ENCODE measurements at regions not wholly inside any gene's neighbourhood (a gene's known extent, or its start where the extent isn't known, plus 50 kb on each side); places are given as distances from the start of the nearest gene placed in this dataset.

DNA sequence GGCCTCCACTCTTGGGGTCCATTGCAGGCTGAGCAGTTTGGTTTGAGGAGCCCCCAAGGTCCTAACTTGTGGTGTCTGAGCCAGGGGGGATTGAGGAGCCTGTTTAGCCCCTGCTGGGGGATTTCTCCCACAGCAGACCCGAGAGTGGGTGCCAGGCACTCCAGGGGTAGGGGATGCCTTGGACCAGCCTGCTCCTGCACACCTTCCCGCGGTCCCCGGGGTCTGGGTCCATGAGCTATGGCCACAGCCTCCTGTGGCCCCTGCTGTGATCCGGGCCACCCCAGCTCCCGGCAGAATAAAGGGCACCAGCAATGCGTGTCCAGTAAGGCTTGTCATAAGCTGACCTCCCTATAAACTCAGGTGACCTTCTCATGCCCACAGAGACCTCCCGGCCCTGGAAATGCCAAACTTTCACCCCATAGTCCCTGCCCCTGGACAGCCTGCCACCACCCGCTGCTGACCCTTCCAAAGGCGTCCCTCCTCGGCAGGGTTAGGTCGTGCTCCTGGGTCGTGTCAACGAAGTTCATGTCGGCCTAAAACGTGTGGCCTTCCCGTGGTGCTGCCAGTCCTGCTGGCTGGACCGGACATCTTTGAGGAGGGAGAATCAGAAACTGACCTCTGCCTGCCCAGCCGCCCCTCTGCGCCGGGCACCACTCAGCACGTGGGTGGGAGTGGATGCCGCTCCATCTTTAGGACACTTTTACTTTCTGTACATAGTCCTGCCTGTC lies 137.6 kb downstream of the MRPL36 start:
- no peak overlapping the region for H3K27ac Mint-ChIP-seq
- H3K27me3 Mint-ChIP-seq = peaks cover 47% of the 10 kb centered on the region
- H3K4me1 Mint-ChIP-seq (ENCODE audit: low read depth) = peaks cover 13% of the 10 kb centered on the region
- intact Hi-C loops (cut with micrococcal nuclease) = no loop called here
- no peak overlapping the region for H3K4me3 Mint-ChIP-seq
- ChIA-PET POLR2A (no interaction called here), CTCF (no interaction called here)
- no peak for DNase-seq
- no peaks in the 10 kb centered on the region for H3K36me3 Mint-ChIP-seq (ENCODE audit: low read depth)
- no peak for ATAC-seq
- no peaks in the 10 kb centered on the region for H3K9me3 Mint-ChIP-seq
- no peak for TF ChIP-seq CTCF (IDR thresholded peaks at IDR 0.05)

DNA sequence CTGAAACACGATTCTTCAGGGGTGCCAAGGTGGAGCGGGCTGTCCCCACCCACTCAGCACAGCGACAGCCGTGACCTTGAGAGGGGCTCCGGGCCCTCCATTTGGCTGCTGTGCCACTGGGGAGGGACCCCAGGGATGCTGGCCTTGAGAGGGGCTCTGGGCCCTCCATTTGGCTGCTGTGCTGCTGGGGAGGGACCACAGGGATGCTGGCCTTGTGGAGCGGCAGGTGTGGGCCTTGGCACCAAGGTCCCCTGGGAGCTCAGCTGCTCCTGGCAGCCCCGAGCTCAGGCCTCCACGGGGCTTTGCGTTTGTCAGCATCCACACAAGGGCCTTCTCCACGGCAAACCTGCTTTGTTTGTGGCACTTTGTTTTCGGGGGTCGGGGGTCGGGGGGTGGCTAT lies 137.6 kb upstream of the LPCAT1 start:
- no peak for TF ChIP-seq CTCF (IDR thresholded peaks at IDR 0.05)
- ChIA-PET CTCF (no interaction called here), POLR2A (no interaction called here)
- DNase-seq (no peak), ATAC-seq (no peak)
- H3K27ac Mint-ChIP-seq = no peak overlapping the region
- intact Hi-C loops (cut with micrococcal nuclease) = no loop called here
- H3K36me3 Mint-ChIP-seq (ENCODE audit: low read depth) = no peaks in the 10 kb centered on the region
- H3K27me3 Mint-ChIP-seq = peaks cover 43% of the 10 kb centered on the region
- H3K4me1 Mint-ChIP-seq (ENCODE audit: low read depth) = peaks cover 7% of the 10 kb centered on the region
- H3K4me3 Mint-ChIP-seq = no peak overlapping the region
- H3K9me3 Mint-ChIP-seq = no peaks in the 10 kb centered on the region

GRCh38 chr5:1660511-1660910 lies 136.8 kb upstream of the LPCAT1 start:
- H3K9me3 Mint-ChIP-seq = no peaks in the 10 kb centered on the region
- TF ChIP-seq CTCF (IDR thresholded peaks at IDR 0.05) = no peak
- ChIA-PET CTCF (no interaction called here), POLR2A (no interaction called here)
- intact Hi-C loops (cut with micrococcal nuclease) = no loop called here
- peaks cover under 1% of the 10 kb centered on the region for H3K4me1 Mint-ChIP-seq (ENCODE audit: low read depth)
- no peak overlapping the region for H3K27ac Mint-ChIP-seq
- ATAC-seq = no peak
- H3K4me3 Mint-ChIP-seq = no peak overlapping the region
- DNase-seq = no peak
- no peaks in the 10 kb centered on the region for H3K36me3 Mint-ChIP-seq (ENCODE audit: low read depth)
- H3K27me3 Mint-ChIP-seq = peaks cover 36% of the 10 kb centered on the region

DNA sequence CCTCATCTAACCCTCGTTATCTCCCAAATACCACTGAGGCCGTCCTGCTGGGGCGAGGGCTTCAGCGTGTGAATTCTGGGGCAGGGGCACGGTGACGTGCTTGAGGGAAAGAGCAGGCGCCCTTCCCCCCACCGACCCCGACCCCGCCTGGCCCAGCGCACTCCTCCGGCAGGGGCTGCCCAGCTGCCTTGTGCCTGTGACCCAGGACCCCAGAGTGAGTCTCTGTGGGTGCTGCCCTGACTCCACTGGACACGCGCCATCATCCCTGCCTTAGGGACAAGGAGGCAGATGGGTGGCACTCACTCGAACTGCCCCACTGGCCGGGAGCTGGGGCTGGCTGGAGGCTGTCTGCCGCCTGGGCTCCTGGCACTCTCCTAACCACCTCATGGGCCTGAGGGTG lies 136.2 kb upstream of the LPCAT1 start:
- peaks cover 36% of the 10 kb centered on the region for H3K27me3 Mint-ChIP-seq
- ChIA-PET CTCF (no interaction called here), POLR2A (no interaction called here)
- no peak for TF ChIP-seq CTCF (IDR thresholded peaks at IDR 0.05)
- no peak for ATAC-seq
- H3K9me3 Mint-ChIP-seq = no peaks in the 10 kb centered on the region
- no peak overlapping the region for H3K27ac Mint-ChIP-seq
- intact Hi-C loops (cut with micrococcal nuclease) = no loop called here
- no peaks in the 10 kb centered on the region for H3K36me3 Mint-ChIP-seq (ENCODE audit: low read depth)
- H3K4me1 Mint-ChIP-seq (ENCODE audit: low read depth) = no peaks in the 10 kb centered on the region
- H3K4me3 Mint-ChIP-seq = no peak overlapping the region
- no peak for DNase-seq

- intact Hi-C loops (cut with micrococcal nuclease) = no loop called here
- no peak for ATAC-seq
- Mint-ChIP-seq H3K36me3 (ENCODE audit: low read depth) (no peaks in the 10 kb centered on the region), H3K27me3 (peaks cover 35% of the 10 kb centered on the region), H3K27ac (no peak overlapping the region), H3K4me3 (no peak overlapping the region), H3K9me3 (no peaks in the 10 kb centered on the region), H3K4me1 (ENCODE audit: low read depth) (no peaks in the 10 kb centered on the region)
- POLR2A ChIA-PET = no interaction called here
- CTCF ChIA-PET = no interaction called here
- TF ChIP-seq CTCF (IDR thresholded peaks at IDR 0.05) = no peak
- DNase-seq = no peak
Measured at GRCh38 chr5:1659100-1659981, 135.6 kb upstream of the LPCAT1 start.
